GM23248 (cell line): ENCODE measurements at regions not wholly inside any gene's neighbourhood (a gene's known extent, or its start where the extent isn't known, plus 50 kb on each side); places are given as distances from the start of the nearest gene placed in this dataset.

Source experiments
- EZH2 ChIP-seq: fragments of 200-600 bp; sonication (generic); IDR thresholded peaks from 2 replicates; pipeline ENCODE4 v1.6.1; 2018; ENCODE audit warnings: antibody characterized with exemption, mild to moderate bottlenecking; ENCODE audit not compliant: insufficient read depth, poor library complexity, severe bottlenecking
- EZH2phosphoT487 ChIP-seq: fragments of 200-600 bp; sonication (generic); IDR thresholded peaks from 2 replicates; pipeline ENCODE4 v1.6.1; 2018; ENCODE audit warnings: antibody characterized with exemption, moderate library complexity, mild to moderate bottlenecking, low read depth; ENCODE audit not compliant: insufficient read depth

DNA sequence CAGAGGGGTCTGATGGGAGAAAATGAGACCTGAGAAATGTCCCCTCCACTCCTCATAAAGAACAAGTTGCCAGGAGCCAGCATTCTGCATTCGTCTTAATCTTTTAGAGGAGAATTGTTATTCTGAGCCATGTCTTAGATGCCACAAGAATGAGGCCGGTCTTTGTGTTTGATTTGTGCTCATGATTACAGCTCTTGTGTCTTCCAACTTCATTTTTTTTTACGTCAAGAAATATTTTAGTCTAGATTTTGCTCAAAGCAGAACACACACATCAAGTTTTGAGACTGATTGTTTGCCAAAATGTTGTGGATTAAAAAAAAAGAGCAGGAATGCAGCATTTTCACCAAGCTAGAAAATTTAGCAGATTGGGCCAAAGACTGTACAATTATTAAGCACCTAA lies 130.6 kb upstream of the PITX2 start:
- no peak for TF ChIP-seq EZH2phosphoT487
- no peak for TF ChIP-seq EZH2
